ENCODE measurements at regions not wholly inside any gene's neighbourhood (a gene's known extent, or its start where the extent isn't known, plus 50 kb on each side); places are given as distances from the start of the nearest gene placed in this dataset.

DNA sequence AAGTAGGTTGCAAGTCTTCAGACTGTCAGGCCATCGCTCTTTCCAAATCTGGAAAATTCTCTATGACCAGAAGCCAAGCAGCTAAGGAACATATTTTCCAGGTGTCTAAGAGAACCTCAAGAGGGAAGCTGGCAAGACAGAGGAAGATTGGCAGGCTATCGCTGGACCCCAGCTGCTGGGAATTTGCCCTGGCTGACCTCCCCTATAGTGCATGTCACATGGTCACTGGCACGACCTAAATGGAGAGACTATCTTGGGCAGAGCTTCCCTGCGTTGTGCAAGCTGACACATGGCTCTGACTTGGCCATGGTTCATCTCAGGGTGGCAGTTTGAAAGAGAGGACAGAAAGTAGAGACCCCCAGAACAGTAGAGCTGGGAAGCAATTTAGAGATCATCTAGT, 104.9 kb upstream of the ZNF618 start:
- Histone ChIP-seq H3K9me2 (replicated peaks; ENCODE audit: low read depth, low read length) (no peaks in the 10 kb centered on the region), H4K20me1 (ENCODE audit: insufficient read depth, low read length, poor library complexity, severe bottlenecking) (no peaks in the 10 kb centered on the region), H3K4me1 (ENCODE audit: insufficient read depth, low read length, poor library complexity, severe bottlenecking) (no peaks in the 10 kb centered on the region), H3K9me3 (ENCODE audit: insufficient read depth, low read depth, low read length) (no peaks in the 10 kb centered on the region), H2AFZ (ENCODE audit: low read length) (no peak overlapping the region), H3F3A (ENCODE audit: low read depth) (no peaks in the 10 kb centered on the region), H3K36me3 (ENCODE audit: insufficient read depth, low read length) (no peaks in the 10 kb centered on the region), H3K4me3 (ENCODE audit: low read length, poor library complexity, severe bottlenecking) (no peak overlapping the region), H3K27me3 (ENCODE audit: insufficient read depth, low read length, poor library complexity, severe bottlenecking) (no peaks in the 10 kb centered on the region), H3K4me2 (ENCODE audit: low read depth, low read length, poor library complexity, severe bottlenecking) (no peak overlapping the region), H3K79me2 (ENCODE audit: insufficient read depth, low read length) (no peaks in the 10 kb centered on the region), H3K9ac (ENCODE audit: low read depth, low read length, poor library complexity, severe bottlenecking) (no peak overlapping the region)
- TF ChIP-seq EZH2phosphoT487 (IDR thresholded peaks at IDR 0.05; ENCODE audit: borderline replicate concordance) (no peak), CTCF (conservative IDR thresholded peaks at IDR 0.05; ENCODE audit: low read length) (no peak)

DNA sequence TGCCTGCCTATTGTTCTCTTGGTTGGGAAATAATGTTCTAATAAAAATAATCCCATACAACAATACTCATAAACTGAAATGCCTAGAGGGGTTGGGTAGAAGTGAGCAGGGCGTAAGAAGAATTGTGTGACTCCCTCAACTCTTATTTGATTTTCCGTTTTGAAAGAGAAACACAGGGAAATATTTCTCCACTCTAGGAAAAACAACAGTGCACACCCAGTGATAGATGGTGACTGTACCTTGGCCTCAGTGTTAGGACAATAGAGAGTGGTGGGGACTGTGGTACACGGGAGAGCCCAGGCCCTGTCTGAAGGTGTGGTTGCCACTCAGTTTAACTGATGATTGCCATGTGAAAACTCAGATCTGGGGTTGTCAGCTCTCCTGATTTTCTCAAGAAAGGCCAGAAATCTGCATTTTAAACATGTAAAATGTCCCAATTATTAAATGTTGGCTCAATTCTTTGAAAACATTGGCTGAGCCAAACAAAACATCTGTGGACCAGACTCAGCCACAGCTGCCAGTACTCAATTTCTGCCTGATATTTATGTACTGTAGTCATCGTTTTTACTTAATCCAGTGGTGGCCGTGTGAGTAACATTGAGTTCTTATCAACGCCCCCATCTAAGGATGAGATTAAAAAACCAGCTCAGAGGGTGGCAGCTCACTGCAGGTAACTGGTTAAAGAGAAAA, 103.8 kb upstream of the ZNF618 start:
- Histone ChIP-seq H3K36me3 (ENCODE audit: insufficient read depth, low read length) (no peaks in the 10 kb centered on the region), H4K20me1 (ENCODE audit: insufficient read depth, low read length, poor library complexity, severe bottlenecking) (no peaks in the 10 kb centered on the region), H3K9ac (ENCODE audit: low read depth, low read length, poor library complexity, severe bottlenecking) (no peak overlapping the region), H3K27me3 (ENCODE audit: insufficient read depth, low read length, poor library complexity, severe bottlenecking) (no peaks in the 10 kb centered on the region), H3F3A (ENCODE audit: low read depth) (no peaks in the 10 kb centered on the region), H3K4me3 (ENCODE audit: low read length, poor library complexity, severe bottlenecking) (no peak overlapping the region), H2AFZ (ENCODE audit: low read length) (no peak overlapping the region), H3K9me3 (ENCODE audit: insufficient read depth, low read depth, low read length) (no peaks in the 10 kb centered on the region), H3K4me1 (ENCODE audit: insufficient read depth, low read length, poor library complexity, severe bottlenecking) (no peaks in the 10 kb centered on the region), H3K4me2 (ENCODE audit: low read depth, low read length, poor library complexity, severe bottlenecking) (no peak overlapping the region), H3K9me2 (replicated peaks; ENCODE audit: low read depth, low read length) (no peaks in the 10 kb centered on the region), H3K79me2 (ENCODE audit: insufficient read depth, low read length) (no peaks in the 10 kb centered on the region)
- TF ChIP-seq CTCF (conservative IDR thresholded peaks at IDR 0.05; ENCODE audit: low read length): no peak
- no peak for TF ChIP-seq EZH2phosphoT487 (IDR thresholded peaks at IDR 0.05; ENCODE audit: borderline replicate concordance)

GRCh38 chr9:113774963-113775362, 101.1 kb upstream of the ZNF618 start:
- no peak overlapping the region for H2AFZ ChIP-seq (ENCODE audit: low read length)
- H3K4me3 ChIP-seq (ENCODE audit: low read length, poor library complexity, severe bottlenecking): no peak overlapping the region
- no peaks in the 10 kb centered on the region for H3K9me2 ChIP-seq (replicated peaks; ENCODE audit: low read depth, low read length)
- no peaks in the 10 kb centered on the region for H3K4me1 ChIP-seq (ENCODE audit: insufficient read depth, low read length, poor library complexity, severe bottlenecking)
- H3K27me3 ChIP-seq (ENCODE audit: insufficient read depth, low read length, poor library complexity, severe bottlenecking): no peaks in the 10 kb centered on the region
- TF ChIP-seq CTCF (conservative IDR thresholded peaks at IDR 0.05; ENCODE audit: low read length): no peak
- no peak for TF ChIP-seq EZH2phosphoT487 (IDR thresholded peaks at IDR 0.05; ENCODE audit: borderline replicate concordance)
- no peaks in the 10 kb centered on the region for H3F3A ChIP-seq (ENCODE audit: low read depth)
- H3K36me3 ChIP-seq (ENCODE audit: insufficient read depth, low read length): no peaks in the 10 kb centered on the region
- no peak overlapping the region for H3K4me2 ChIP-seq (ENCODE audit: low read depth, low read length, poor library complexity, severe bottlenecking)
- no peak overlapping the region for H3K9ac ChIP-seq (ENCODE audit: low read depth, low read length, poor library complexity, severe bottlenecking)
- no peaks in the 10 kb centered on the region for H3K79me2 ChIP-seq (ENCODE audit: insufficient read depth, low read length)
- no peaks in the 10 kb centered on the region for H3K9me3 ChIP-seq (ENCODE audit: insufficient read depth, low read depth, low read length)
- H4K20me1 ChIP-seq (ENCODE audit: insufficient read depth, low read length, poor library complexity, severe bottlenecking): no peaks in the 10 kb centered on the region
